H1 (cell line): ENCODE measurements at regions not wholly inside any gene's neighbourhood (a gene's known extent, or its start where the extent isn't known, plus 50 kb on each side); places are given as distances from the start of the nearest gene placed in this dataset.

Source experiments
- KDM4A ChIP-seq: IDR thresholded peaks from one replicate; pipeline ENCODE4 v1.7.1; 2012; ENCODE audit warnings: low read depth, mild to moderate bottlenecking, moderate library complexity, low read length, inconsistent platforms; ENCODE audit not compliant: severe bottlenecking
- POLR2A ChIP-seq, 2 experiments: IDR thresholded peaks; 1 replicate in 1 of 2; 2 replicates in 1 of 2; pipeline ENCODE4 v1.6.1; 2011; ENCODE audit warnings: low read depth in 2 of 2, low read length in 2 of 2, mild to moderate bottlenecking in 2 of 2; ENCODE audit errors: control extremely low read depth in 1 of 2
- POLR2AphosphoS5 ChIP-seq: IDR thresholded peaks from 2 replicates; pipeline ENCODE4 v1.6.1; 2011; ENCODE audit warnings: low read depth, low read length
- SIX5 ChIP-seq: IDR thresholded peaks from 2 replicates; pipeline ENCODE4 v1.6.1; 2011; ENCODE audit warnings: mild to moderate bottlenecking, low read depth, low read length
- TAF1 ChIP-seq: IDR thresholded peaks from 2 replicates; pipeline ENCODE4 v1.6.1; 2011; ENCODE audit warnings: mild to moderate bottlenecking, low read depth, low read length
- TAF7 ChIP-seq: optimal IDR thresholded peaks from 2 replicates; pipeline ENCODE3; 2011; ENCODE audit warnings: low read depth, mild to moderate bottlenecking, inconsistent platforms, low read length, moderate library complexity, borderline replicate concordance
- TEAD4 ChIP-seq: IDR thresholded peaks from 2 replicates; pipeline ENCODE4 v1.6.1; 2012; ENCODE audit warnings: low read depth, low read length, inconsistent platforms, mixed read lengths
- USF2 ChIP-seq: IDR thresholded peaks from 2 replicates; pipeline ENCODE4 v1.6.1; 2011; ENCODE audit warnings: low read length, improper control_type of control experiment

- no peak for TF ChIP-seq USF2
- TF ChIP-seq TAF1: no peak
- TF ChIP-seq SIX5: no peak
- TF ChIP-seq KDM4A: no peak
- TF ChIP-seq POLR2A (IDR thresholded peaks at IDR 0.05; ENCODE audit: control extremely low read depth in 1 of 2, low read depth in 2 of 2, low read length in 2 of 2): no peak
- TF ChIP-seq TEAD4: no peak
- TF ChIP-seq TAF7: no peak
- no peak for TF ChIP-seq POLR2AphosphoS5
These were observed 375.7 kb upstream of the DYNLRB2 start (continued) for GRCh38 chr16:80164966-80165550.
